HepG2 (cell line): ENCODE measurements at regions not wholly inside any gene's neighbourhood (a gene's known extent, or its start where the extent isn't known, plus 50 kb on each side); places are given as distances from the start of the nearest gene placed in this dataset.

Experiments
- ATAC-seq: fragments of 200-7000 bp; cut with Tn5 transposase; 3 replicates; pipeline ENCODE4 v1.9.1; 2020; ENCODE audit warnings: mild to moderate bottlenecking, moderate library complexity
- BruUV-seq: library from RNA; stranded (reverse); fragments of 400-500 nt; replicated peaks from 2 replicates; lab custom pipeline; 2021; lab: Mats Ljungman, UMichigan
- CTCF ChIA-PET: fragments of 300-600 bp; formaldehyde crosslinking; extraction: SDS; loops from one replicate; lab custom pipeline; 2021; ENCODE audit warnings: low total read pairs, inconsistent platforms, low intra/inter-chr PET ratio; lab: Yijun Ruan, JAX
- POLR2A ChIA-PET: fragments of 350-600 bp; sonication (Branson Sonifier 250); formaldehyde crosslinking; loops from one replicate; lab custom pipeline; 2020; ENCODE audit warnings: antibody characterized with exemption, inconsistent platforms; lab: Yijun Ruan, JAX
- DNase-seq: peaks from one replicate; pipeline ENCODE4 v3.0.0-alpha.2; 2015; ENCODE audit warnings: low spot score
- FAIRE-seq: peaks from 3 replicates; lab custom pipeline; 2011; peaks lifted over from hg19 to GRCh38; lab: Jason Lieb, UNC
- H2AFZ ChIP-seq: one replicate; pipeline ENCODE4 v1.6.1; 2011; ENCODE audit warnings: low read length, inconsistent platforms
- H3K27ac ChIP-seq: fragments of 300-600 bp; 3 replicates; pipeline ENCODE4 v1.8.0; 2011; ENCODE audit warnings: mixed run types, mild to moderate bottlenecking, mixed read lengths, low read length, inconsistent platforms; ENCODE audit not compliant: insufficient read depth; ENCODE audit errors: extremely low read length
- H3K27me3 ChIP-seq, 2 experiments: fragments of 200-600 bp in 1 of 2; 2 replicates in 1 of 2; 3 replicates in 1 of 2; pipeline versions ENCODE4 v1.6.0 to v1.8.0; 2011; ENCODE audit warnings: low read length in 2 of 2, mild to moderate bottlenecking in 2 of 2, moderate library complexity in 2 of 2, inconsistent platforms in 1 of 2; ENCODE audit not compliant: insufficient read depth in 2 of 2, control insufficient read depth in 1 of 2
- H3K36me3 ChIP-seq, 2 experiments: fragments of 200-600 bp in 1 of 2; replicated peaks in 1 of 2; 2 replicates in 1 of 2; 3 replicates in 1 of 2; pipeline versions ENCODE4 v1.5.1 to v1.8.0; 2011; ENCODE audit warnings: low read length in 2 of 2, inconsistent platforms in 1 of 2; ENCODE audit not compliant: insufficient read depth in 2 of 2, control insufficient read depth in 1 of 2
- H3K4me1 ChIP-seq: 2 replicates; pipeline ENCODE4 v1.5.1; 2012; ENCODE audit warnings: low read length, inconsistent platforms; ENCODE audit not compliant: insufficient read depth
- H3K4me2 ChIP-seq: 2 replicates; pipeline ENCODE4 v1.6.0; 2011; ENCODE audit warnings: low read depth, low read length, inconsistent platforms
- H3K4me3 ChIP-seq, 3 experiments: fragments of 200-600 bp in 1 of 3; sonication (generic), shearing (Covaris generic) in 1 of 3; replicated peaks in 1 of 3; 2 replicates each; pipeline ENCODE4 v1.5.1; 2011 to 2016; ENCODE audit warnings: low read length in 3 of 3, inconsistent platforms in 2 of 3, low read depth in 2 of 3, mild to moderate bottlenecking in 2 of 3, control low read depth in 1 of 3, mixed read lengths in 1 of 3; ENCODE audit not compliant: insufficient read depth in 1 of 3
- H3K79me2 ChIP-seq: one replicate; pipeline ENCODE4 v1.6.1; 2011; ENCODE audit warnings: low read length, inconsistent platforms; ENCODE audit not compliant: insufficient read depth
- H3K9ac ChIP-seq: 2 replicates; pipeline ENCODE4 v1.6.0; 2011; ENCODE audit warnings: mild to moderate bottlenecking, low read depth, low read length, inconsistent platforms; ENCODE audit not compliant: insufficient read depth
- H3K9me3 ChIP-seq: 2 replicates; pipeline ENCODE4 v1.5.1; 2012; ENCODE audit warnings: mild to moderate bottlenecking, low read length
- H4K20me1 ChIP-seq: 2 replicates; pipeline ENCODE4 v1.6.0; 2011; ENCODE audit warnings: inconsistent platforms, mild to moderate bottlenecking, low read length, moderate library complexity; ENCODE audit not compliant: insufficient read depth
- CBX2 ChIP-seq, 2 experiments: fragments of 200-600 bp in 1 of 2; sonication (generic); formaldehyde crosslinking in 1 of 2; IDR thresholded peaks; 2 replicates each; pipeline versions ENCODE4 v1.7.0 to v1.8.1; 2018 to 2022; ENCODE audit warnings: low read depth in 2 of 2, low read length in 1 of 2, mild to moderate bottlenecking in 1 of 2, missing genetic modification reagents in 1 of 2
- EHMT2 ChIP-seq: fragments of 200-600 bp; sonication (generic); IDR thresholded peaks from 2 replicates; pipeline ENCODE4 v1.7.0; 2017; ENCODE audit warnings: antibody characterized with exemption, low read depth, low read length, borderline replicate concordance
- FIP1L1 ChIP-seq: fragments of 200-400 bp; formaldehyde crosslinking; IDR thresholded peaks from 2 replicates; pipeline ENCODE4 v1.6.1; 2018; ENCODE audit warnings: low read depth, mild to moderate bottlenecking, low read length, moderate library complexity, borderline replicate concordance; ENCODE audit not compliant: insufficient read depth
- FOXC1 ChIP-seq: sonication (generic); formaldehyde crosslinking; IDR thresholded peaks from 2 replicates; pipeline ENCODE4 v1.8.0; 2022; ENCODE audit warnings: mild to moderate bottlenecking, missing genetic modification reagents, borderline replicate concordance
- FOXK1 ChIP-seq: sonication (generic); formaldehyde crosslinking; IDR thresholded peaks from 2 replicates; pipeline ENCODE4 v1.4.0; 2020; ENCODE audit warnings: low read depth, missing genetic modification reagents, borderline replicate concordance
- NFKB2 ChIP-seq: sonication (generic); formaldehyde crosslinking; IDR thresholded peaks from 2 replicates; pipeline ENCODE4 v1.4.0; 2020; ENCODE audit warnings: missing genetic modification reagents, borderline replicate concordance
- NFKBIZ ChIP-seq: IDR thresholded peaks from 2 replicates; pipeline ENCODE4 v1.6.1; 2018; ENCODE audit warnings: missing genetic modification reagents, missing compliant biosample characterization
- REPIN1 ChIP-seq: sonication (generic); formaldehyde crosslinking; IDR thresholded peaks from 2 replicates; pipeline ENCODE4 v1.8.0; 2022; ENCODE audit warnings: missing genetic modification reagents, low read depth, mild to moderate bottlenecking, borderline replicate concordance
- SALL2 ChIP-seq: sonication (generic); formaldehyde crosslinking; IDR thresholded peaks from 2 replicates; pipeline ENCODE4 v1.8.1; 2023; ENCODE audit warnings: mild to moderate bottlenecking, missing genetic modification reagents, inconsistent platforms
- USF2 ChIP-seq, 2 experiments: sonication (generic) in 1 of 2; formaldehyde crosslinking in 1 of 2; IDR thresholded peaks; 2 replicates each; pipeline versions ENCODE4 v1.5.1 to v1.6.1; 2011 to 2020; ENCODE audit warnings: borderline replicate concordance in 1 of 2, low read depth in 1 of 2, low read length in 1 of 2, mild to moderate bottlenecking in 1 of 2, missing genetic modification reagents in 1 of 2, moderate library complexity in 1 of 2
- ZBTB21 ChIP-seq: sonication (generic); formaldehyde crosslinking; IDR thresholded peaks from 2 replicates; pipeline ENCODE4 v1.4.0; 2020; ENCODE audit warnings: missing genetic modification reagents
- ZMYM2 ChIP-seq: sonication (generic); formaldehyde crosslinking; IDR thresholded peaks from 2 replicates; pipeline ENCODE4 v1.8.0; 2022; ENCODE audit warnings: mild to moderate bottlenecking, missing genetic modification reagents
- ZNF10 ChIP-seq: sonication (generic); formaldehyde crosslinking; IDR thresholded peaks from 2 replicates; pipeline ENCODE4 v1.4.0; 2020; ENCODE audit warnings: mild to moderate bottlenecking, low read depth, missing genetic modification reagents, borderline replicate concordance
- ZNF333 ChIP-seq: sonication (generic); formaldehyde crosslinking; IDR thresholded peaks from 2 replicates; pipeline ENCODE4 v1.4.0; 2020; ENCODE audit warnings: mild to moderate bottlenecking, missing genetic modification reagents, borderline replicate concordance
- ZNF562 ChIP-seq: sonication (generic); formaldehyde crosslinking; IDR thresholded peaks from 2 replicates; pipeline ENCODE4 v1.8.0; 2022; ENCODE audit warnings: missing genetic modification reagents, borderline replicate concordance
- ZNF589 ChIP-seq: sonication (generic); formaldehyde crosslinking; conservative IDR thresholded peaks from 2 replicates; pipeline ENCODE4 v1.8.0; 2022; ENCODE audit warnings: mild to moderate bottlenecking, moderate library complexity, missing genetic modification reagents
- ZNF766 ChIP-seq: sonication (generic); formaldehyde crosslinking; IDR thresholded peaks from 2 replicates; pipeline ENCODE4 v1.5.0; 2020; ENCODE audit warnings: missing genetic modification reagents, borderline replicate concordance
- ZNF841 ChIP-seq: sonication (generic); formaldehyde crosslinking; IDR thresholded peaks from 2 replicates; pipeline ENCODE4 v1.8.1; 2023; ENCODE audit warnings: missing genetic modification reagents, borderline replicate concordance
- WGBS: methylation state at CpG from one replicate; pipeline ENCODE4 v1.1.6; 2017; ENCODE audit warnings: low lambda C conversion rate; 5-methylcytosine and 5-hydroxymethylcytosine counted together
- in situ Hi-C: cut with HindIII; loops from 2 replicates; pipeline ENCODE4 v1.10.0; 2017; ENCODE audit warnings: low pct_unique_long_range_greater_than_20kb; ENCODE audit not compliant: extremely low pct_ligation_motif_present
- intact Hi-C: fragments of 100-400 bp; cut with micrococcal nuclease; formaldehyde crosslinking; loops from one replicate; pipeline ENCODE4 v1.10.0; 2022; ENCODE audit not compliant: unreplicated experiment
- TF ChIP-seq, protein P1 (sequence below): sonication (generic); formaldehyde crosslinking; IDR thresholded peaks from 2 replicates; pipeline ENCODE4 v1.8.0; 2023; ENCODE audit warnings: mild to moderate bottlenecking, missing genetic modification reagents
- TF ChIP-seq, protein P2 (sequence below): sonication (generic); formaldehyde crosslinking; IDR thresholded peaks from 2 replicates; pipeline ENCODE4 v1.5.0; 2020; ENCODE audit warnings: missing genetic modification reagents

DNA sequence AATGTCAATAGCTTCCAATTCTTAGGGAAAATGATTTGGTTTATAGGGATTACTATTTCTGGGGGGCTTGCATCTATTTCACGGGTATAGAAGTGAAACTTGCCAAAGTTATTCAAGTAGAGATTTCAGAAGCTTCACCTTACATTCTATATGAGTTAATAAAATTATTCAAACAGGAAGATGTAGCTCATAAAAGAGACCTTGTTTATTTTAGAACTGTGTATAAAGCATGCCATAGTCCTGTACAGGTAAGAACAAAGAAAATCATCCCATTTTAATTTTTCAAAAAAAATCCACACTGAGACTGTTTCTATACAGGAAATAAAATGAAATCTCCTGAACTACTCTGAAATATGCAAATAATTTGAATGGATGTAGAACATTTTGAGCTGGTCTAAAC, 834.7 kb downstream of the TRHDE start:
- no peak overlapping the region for H3K9ac ChIP-seq
- H4K20me1 ChIP-seq = no peaks in the 10 kb centered on the region
- no TSS peak for BruUV-seq
- in situ Hi-C loops = no loop called here
- no peak for DNase-seq
- no peak overlapping the region for H3K4me2 ChIP-seq
- TF ChIP-seq ZBTB21 (CRISPR knock-in tag) (no peak), ZNF333 (CRISPR knock-in tag) (no peak), ZNF562 (CRISPR knock-in tag) (no peak), USF2 (IDR thresholded peaks at IDR 0.05; ENCODE audit: low read depth, low read length) (no peak), USF2 (CRISPR knock-in tag; IDR thresholded peaks at IDR 0.05; ENCODE audit: borderline replicate concordance) (no peak), ZNF10 (no peak), FIP1L1 (no peak), REPIN1 (no peak), ZNF766 (CRISPR knock-in tag) (no peak), ZNF589 (CRISPR knock-in tag) (no peak), ZMYM2 (no peak), EHMT2 (no peak), ZNF841 (CRISPR knock-in tag) (no peak), CBX2 (IDR thresholded peaks at IDR 0.05; ENCODE audit: low read depth, low read length) (no peak), CBX2 (CRISPR knock-in tag; IDR thresholded peaks at IDR 0.05; ENCODE audit: low read depth) (no peak), NFKBIZ (CRISPR knock-in tag) (no peak), SALL2 (CRISPR knock-in tag) (no peak), NFKB2 (CRISPR knock-in tag) (no peak), FOXC1 (CRISPR knock-in tag) (no peak), FOXK1 (CRISPR knock-in tag) (no peak)
- TF ChIP-seq, protein P1, sequence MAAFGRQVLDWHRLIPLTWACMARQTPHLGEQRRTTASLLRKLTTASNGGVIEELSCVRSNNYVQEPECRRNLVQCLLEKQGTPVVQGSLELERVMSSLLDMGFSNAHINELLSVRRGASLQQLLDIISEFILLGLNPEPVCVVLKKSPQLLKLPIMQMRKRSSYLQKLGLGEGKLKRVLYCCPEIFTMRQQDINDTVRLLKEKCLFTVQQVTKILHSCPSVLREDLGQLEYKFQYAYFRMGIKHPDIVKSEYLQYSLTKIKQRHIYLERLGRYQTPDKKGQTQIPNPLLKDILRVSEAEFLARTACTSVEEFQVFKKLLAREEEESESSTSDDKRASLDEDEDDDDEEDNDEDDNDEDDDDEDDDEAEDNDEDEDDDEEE = no peak
- TF ChIP-seq, protein P2, sequence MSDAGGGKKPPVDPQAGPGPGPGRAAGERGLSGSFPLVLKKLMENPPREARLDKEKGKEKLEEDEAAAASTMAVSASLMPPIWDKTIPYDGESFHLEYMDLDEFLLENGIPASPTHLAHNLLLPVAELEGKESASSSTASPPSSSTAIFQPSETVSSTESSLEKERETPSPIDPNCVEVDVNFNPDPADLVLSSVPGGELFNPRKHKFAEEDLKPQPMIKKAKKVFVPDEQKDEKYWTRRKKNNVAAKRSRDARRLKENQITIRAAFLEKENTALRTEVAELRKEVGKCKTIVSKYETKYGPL (CRISPR knock-in tag) = no peak
- TF ChIP-seq, all 625 proteins: peak for 0
- Histone ChIP-seq H3K79me2 (no peaks in the 10 kb centered on the region), H3K4me3 (no peak overlapping the region), H3K9me3 (peaks cover 31% of the 10 kb centered on the region), H3K27ac (no peak overlapping the region), H3K36me3 (no peaks in the 10 kb centered on the region), H3K4me1 (no peaks in the 10 kb centered on the region), H3K27me3 (no peaks in the 10 kb centered on the region), H2AFZ (no peak overlapping the region)
- ChIA-PET CTCF (no interaction called here), POLR2A (no interaction called here)
- no peak for FAIRE-seq
- 0% methylated on average over 1 of the region's 1 CpG for WGBS
- intact Hi-C loops = no loop called here
- no peak for ATAC-seq
